HCT116 (cell line): ENCODE measurements at regions not wholly inside any gene's neighbourhood (a gene's known extent, or its start where the extent isn't known, plus 50 kb on each side); places are given as distances from the start of the nearest gene placed in this dataset.

Source experiments
- ATAC-seq: fragments of 200-7000 bp; cut with Tn5 transposase; 2 replicates; pipeline ENCODE4 v1.9.1; 2020; ENCODE audit warnings: mild to moderate bottlenecking, moderate library complexity
- BruUV-seq: library from RNA; stranded (reverse); fragments of 400-500 nt; replicated peaks from 2 replicates; lab custom pipeline; 2021; lab: Mats Ljungman, UMichigan
- CTCF ChIA-PET: fragments of 300-600 bp; sonication (Branson Sonifier 250); formaldehyde crosslinking; loops from one replicate; lab custom pipeline; 2021; ENCODE audit warnings: antibody characterized with exemption; lab: Charles Lee
- POLR2A ChIA-PET: fragments of 300-600, 350-600 bp; sonication (Branson Sonifier 250); formaldehyde crosslinking; loops from one replicate; lab custom pipeline; 2021; ENCODE audit warnings: antibody characterized with exemption; lab: Charles Lee
- RAD21 ChIA-PET, 2 experiments: fragments of 300-600 bp; sonication (Branson Sonifier 250); formaldehyde crosslinking; loops; one replicate each; lab custom pipeline; 2023; ENCODE audit warnings: low total read pairs in 2 of 2; ENCODE audit not compliant: uncharacterized antibody in 2 of 2, unreplicated experiment in 2 of 2, low non-redundant PET in 1 of 2; lab: Charles Lee
- DNase-seq: peaks from one replicate; pipeline ENCODE4 v3.0.0-alpha.2; 2010; ENCODE audit warnings: low read depth, low spot score
- H2AFZ ChIP-seq: fragments of 200-600 bp; shearing (Covaris generic), sonication (generic); 2 replicates; pipeline ENCODE4 v1.6.1; 2017; ENCODE audit warnings: low read depth, mixed run types, mixed read lengths, antibody characterized with exemption, low read length; ENCODE audit not compliant: poor library complexity, severe bottlenecking
- H3K27ac ChIP-seq: 2 replicates; pipeline ENCODE4 v1.5.1; 2012; ENCODE audit warnings: low read depth, low read length
- H3K27me3 ChIP-seq: fragments of 200-600 bp; sonication (generic); 2 replicates; pipeline ENCODE4 v1.6.1; 2016; ENCODE audit warnings: mixed run types, low read length, mixed read lengths; ENCODE audit not compliant: insufficient read depth
- H3K36me3 ChIP-seq, 2 experiments: fragments of 200-500 bp in 1 of 2; fragments of 200-600 bp in 1 of 2; sonication (Bioruptor generic) in 1 of 2; sonication (generic) in 1 of 2; 2 replicates each; pipeline versions ENCODE4 v1.5.1 to v1.6.1; 2014 to 2016; ENCODE audit warnings: low read length in 2 of 2, inconsistent platforms in 1 of 2, mixed read lengths in 1 of 2, mixed run types in 1 of 2; ENCODE audit not compliant: insufficient read depth in 2 of 2, control insufficient read depth in 1 of 2
- H3K4me1 ChIP-seq, 2 experiments: fragments of 200-600 bp in 1 of 2; sonication (generic) in 1 of 2; 2 replicates each; pipeline versions ENCODE4 v1.5.1 to v1.6.1; 2012 to 2017; ENCODE audit warnings: low read length in 2 of 2, inconsistent platforms in 1 of 2, mild to moderate bottlenecking in 1 of 2, mixed read lengths in 1 of 2, mixed run types in 1 of 2, moderate library complexity in 1 of 2; ENCODE audit not compliant: insufficient read depth in 2 of 2, control insufficient read depth in 1 of 2
- H3K4me2 ChIP-seq: fragments of 200-600 bp; sonication (generic); 2 replicates; pipeline ENCODE4 v1.6.1; 2017; ENCODE audit warnings: mixed run types, low read length, mixed read lengths
- H3K4me3 ChIP-seq, 2 experiments: fragments of 200-600 bp in 1 of 2; sonication (generic) in 1 of 2; replicated peaks in 1 of 2; 2 replicates each; pipeline ENCODE4 v1.5.1; 2011 to 2016; ENCODE audit warnings: low read length in 2 of 2, control low read depth in 1 of 2, low read depth in 1 of 2, mild to moderate bottlenecking in 1 of 2, mixed read lengths in 1 of 2, mixed run types in 1 of 2
- H3K79me2 ChIP-seq: fragments of 200-600 bp; sonication (generic); 2 replicates; pipeline ENCODE4 v1.6.1; 2017; ENCODE audit warnings: mild to moderate bottlenecking, mixed run types, low read length, moderate library complexity, mixed read lengths; ENCODE audit not compliant: insufficient read depth
- H3K9ac ChIP-seq: fragments of 200-600 bp; sonication (generic); 2 replicates; pipeline ENCODE4 v1.6.1; 2016; ENCODE audit warnings: low read length, mixed read lengths
- H3K9me2 ChIP-seq: fragments of 200-600 bp; sonication (generic), shearing (Covaris generic); 2 replicates; pipeline ENCODE4 v1.6.1; 2017; ENCODE audit warnings: mixed run types, mild to moderate bottlenecking, moderate library complexity; ENCODE audit not compliant: insufficient read depth
- H3K9me3 ChIP-seq, 2 experiments: fragments of 200-500 bp in 1 of 2; fragments of 200-600 bp in 1 of 2; sonication (Bioruptor generic) in 1 of 2; sonication (generic) in 1 of 2; 2 replicates each; pipeline ENCODE4 v1.6.1; 2014 to 2017; ENCODE audit warnings: low read length in 2 of 2, mixed read lengths in 2 of 2, inconsistent platforms in 1 of 2, low read depth in 1 of 2, mild to moderate bottlenecking in 1 of 2, mixed run types in 1 of 2, moderate library complexity in 1 of 2; ENCODE audit not compliant: control insufficient read depth in 1 of 2, insufficient read depth in 1 of 2
- H4K20me1 ChIP-seq: fragments of 200-600 bp; sonication (generic), shearing (Covaris generic); 2 replicates; pipeline ENCODE4 v1.6.1; 2017; ENCODE audit warnings: mixed run types, mild to moderate bottlenecking, moderate library complexity; ENCODE audit not compliant: insufficient read depth
- ATF3 ChIP-seq: IDR thresholded peaks from 2 replicates; pipeline ENCODE4 v1.6.1; 2012
- CTCF ChIP-seq, 3 experiments: fragments of 200-600 bp in 1 of 3; sonication (generic) in 1 of 3; IDR thresholded peaks in 2 of 3; conservative IDR thresholded peaks in 1 of 3; 2 replicates each; pipeline ENCODE4 v1.5.1; 2012 to 2017; ENCODE audit warnings: low read depth in 2 of 3, low read length in 2 of 3, antibody characterized with exemption in 1 of 3, borderline replicate concordance in 1 of 3, control low read depth in 1 of 3, mild to moderate bottlenecking in 1 of 3, mixed read lengths in 1 of 3, mixed run types in 1 of 3, moderate library complexity in 1 of 3; ENCODE audit not compliant: insufficient read depth in 1 of 3
- EGR1 ChIP-seq: IDR thresholded peaks from 2 replicates; pipeline ENCODE4 v1.6.1; 2012; ENCODE audit warnings: low read depth
- FOSL1 ChIP-seq: IDR thresholded peaks from 2 replicates; pipeline ENCODE4 v1.6.1; 2012; ENCODE audit warnings: low read depth
- JUND ChIP-seq: IDR thresholded peaks from 2 replicates; pipeline ENCODE4 v1.6.1; 2012
- POLR2A ChIP-seq: IDR thresholded peaks from 2 replicates; pipeline ENCODE4 v1.7.0; 2011; ENCODE audit warnings: borderline replicate concordance; ENCODE audit not compliant: insufficient read depth, insufficient read length; ENCODE audit errors: extremely low read depth
- POLR2AphosphoS5 ChIP-seq: IDR thresholded peaks from 2 replicates; pipeline ENCODE4 v1.6.1; 2011; ENCODE audit warnings: mild to moderate bottlenecking, low read depth, low read length, moderate library complexity
- SRF ChIP-seq: IDR thresholded peaks from 2 replicates; pipeline ENCODE4 v1.6.1; 2012; ENCODE audit warnings: low read depth
- TCF7L2 ChIP-seq: IDR thresholded peaks from 2 replicates; pipeline ENCODE4 v1.7.0; 2011; ENCODE audit warnings: borderline replicate concordance, inconsistent platforms; ENCODE audit not compliant: insufficient read depth, insufficient read length; ENCODE audit errors: extremely low read depth
- ZFX ChIP-seq: fragments of 450-650 bp; IDR thresholded peaks from 2 replicates; pipeline ENCODE4 v1.6.1; 2017
- ZNF274 ChIP-seq: fragments of 200-500 bp; sonication (Bioruptor generic); IDR thresholded peaks from 2 replicates; pipeline ENCODE4 v1.6.1; 2014; ENCODE audit warnings: mild to moderate bottlenecking, low read depth, low read length, inconsistent platforms
- intact Hi-C: fragments of 100-400 bp; cut with micrococcal nuclease; formaldehyde crosslinking; loops from 2 replicates; pipeline ENCODE4 v1.10.0; 2022

- H3K4me2 ChIP-seq = no peak overlapping the region
- no peaks in the 10 kb centered on the region for H3K4me1 ChIP-seq
- H3K27me3 ChIP-seq = no peaks in the 10 kb centered on the region
- ATAC-seq (no peak), DNase-seq (no peak)
- ChIA-PET CTCF (no interaction called here), RAD21 (no interaction called here)
- H3K9ac ChIP-seq = no peak overlapping the region
- H4K20me1 ChIP-seq = no peaks in the 10 kb centered on the region
- H3K27ac ChIP-seq = no peak overlapping the region
- H3K36me3 ChIP-seq = no peaks in the 10 kb centered on the region
- no peak overlapping the region for H2AFZ ChIP-seq
- intact Hi-C loops = no loop called here
- H3K79me2 ChIP-seq = no peaks in the 10 kb centered on the region
- H3K9me2 ChIP-seq = no peaks in the 10 kb centered on the region
- no TSS peak for BruUV-seq
- TF ChIP-seq POLR2A (no peak), TCF7L2 (no peak), CTCF (IDR thresholded peaks at IDR 0.05 in 2 of 3, conservative IDR thresholded peaks at IDR 0.05 in 1 of 3; ENCODE audit: borderline replicate concordance in 1 of 3, insufficient read depth in 1 of 3, low read depth in 2 of 3, low read length in 2 of 3) (no peak)
- TF ChIP-seq, all 23 proteins: peak for 0
- Histone ChIP-seq H3K4me3 (no peak overlapping the region), H3K9me3 (peaks cover 0 to 4% of the 10 kb centered on the region in 2 experiments; a peak in 2 of 4 replicates)
- POLR2A ChIA-PET = no interaction called here
These were observed 700.7 kb downstream of the LRFN5 start for GRCh38 chr14:42307239-42307825.

- RAD21 ChIA-PET = no interaction called here
- no peaks in the 10 kb centered on the region for H3K4me1 ChIP-seq
- TF ChIP-seq JUND (no peak), SRF (no peak), POLR2AphosphoS5 (no peak), EGR1 (no peak), ATF3 (no peak), ZNF274 (no peak), ZFX (no peak), FOSL1 (no peak)
- TF ChIP-seq, all 23 proteins: peak for 0
- no TSS peak for BruUV-seq
- Histone ChIP-seq H3K4me2 (no peak overlapping the region), H3K9ac (no peak overlapping the region), H3K36me3 (no peaks in the 10 kb centered on the region), H3K4me3 (no peak overlapping the region), H3K9me2 (no peaks in the 10 kb centered on the region), H3K9me3 (no peaks in the 10 kb centered on the region; a peak in 1 of 4 replicates), H3K79me2 (no peaks in the 10 kb centered on the region), H4K20me1 (no peaks in the 10 kb centered on the region), H3K27ac (no peak overlapping the region), H2AFZ (no peak overlapping the region), H3K27me3 (no peaks in the 10 kb centered on the region)
- no peak for DNase-seq
- ATAC-seq = no peak
- CTCF ChIA-PET = no interaction called here
- POLR2A ChIA-PET = no interaction called here
- intact Hi-C loops = no loop called here
These were observed 693.0 kb downstream of the LRFN5 start for GRCh38 chr14:42299692-42300091.
